Activated CD8-positive, alpha-beta T cell treated with anti-CD3 and anti-CD28 coated beads, Interleukin-2, amount 10 ng/mL, durations not matched to agents 7 days and 5 days (primary cell): ENCODE measurements at regions not wholly inside any gene's neighbourhood (a gene's known extent, or its start where the extent isn't known, plus 50 kb on each side); places are given as distances from the start of the nearest gene placed in this dataset.

ENCODE experiments used
- ATAC-seq: fragments of 150-1000 bp; cut with Tn5 transposase; one replicate; pipeline ENCODE4 v1.10.0; 2021; ENCODE audit warnings: moderate library complexity
- CTCF ChIA-PET: fragments of 350-600 bp; sonication (Branson Sonifier 250); formaldehyde crosslinking; loops from one replicate; lab custom pipeline; 2021; ENCODE audit warnings: antibody characterized with exemption; lab: Charles Lee
- POLR2A ChIA-PET: fragments of 350-600 bp; sonication (Branson Sonifier 250); formaldehyde crosslinking; loops from one replicate; lab custom pipeline; 2021; ENCODE audit warnings: antibody characterized with exemption; lab: Charles Lee
- DNase-seq: peaks from one replicate; pipeline ENCODE4 v3.0.0-alpha.2; 2020
- H3K27ac Mint-ChIP-seq: one replicate; pipeline ENCODE4 v1.8.0; 2021; ENCODE audit warnings: mild to moderate bottlenecking, mixed read lengths
- H3K27me3 Mint-ChIP-seq: one replicate; pipeline ENCODE4 v1.8.0; 2021; ENCODE audit warnings: low read depth, mixed read lengths
- H3K36me3 Mint-ChIP-seq: one replicate; pipeline ENCODE4 v1.8.0; 2021; ENCODE audit warnings: low read depth, mixed read lengths
- H3K4me1 Mint-ChIP-seq: one replicate; pipeline ENCODE4 v1.8.0; 2021; ENCODE audit warnings: low read depth, mixed read lengths
- H3K4me3 Mint-ChIP-seq: one replicate; pipeline ENCODE4 v1.8.0; 2021; ENCODE audit warnings: mild to moderate bottlenecking, mixed read lengths
- H3K9me3 Mint-ChIP-seq: one replicate; pipeline ENCODE4 v1.8.0; 2022; ENCODE audit warnings: mixed read lengths; ENCODE audit not compliant: insufficient read depth

- no peaks in the 10 kb centered on the region for H3K36me3 Mint-ChIP-seq
- CTCF ChIA-PET: no interaction called here
- no peak overlapping the region for H3K27ac Mint-ChIP-seq
- no peaks in the 10 kb centered on the region for H3K27me3 Mint-ChIP-seq
- POLR2A ChIA-PET: no interaction called here
- H3K4me3 Mint-ChIP-seq: no peak overlapping the region
- DNase-seq (no peak), ATAC-seq (no peak)
- H3K4me1 Mint-ChIP-seq: peaks cover 1% of the 10 kb centered on the region
- no peaks in the 10 kb centered on the region for H3K9me3 Mint-ChIP-seq
These were observed 107.0 kb upstream of the PRICKLE1 start for GRCh38 chr12:42696406-42697149.

GRCh38 chr12:42695490-42695995 lies 106.0 kb upstream of the PRICKLE1 start:
- Mint-ChIP-seq H3K27ac (no peak overlapping the region), H3K36me3 (no peaks in the 10 kb centered on the region), H3K4me1 (peaks cover 1% of the 10 kb centered on the region), H3K4me3 (no peak overlapping the region), H3K27me3 (no peaks in the 10 kb centered on the region), H3K9me3 (no peaks in the 10 kb centered on the region)
- ATAC-seq (no peak), DNase-seq (no peak)
- POLR2A ChIA-PET: no interaction called here
- CTCF ChIA-PET: no interaction called here

DNA sequence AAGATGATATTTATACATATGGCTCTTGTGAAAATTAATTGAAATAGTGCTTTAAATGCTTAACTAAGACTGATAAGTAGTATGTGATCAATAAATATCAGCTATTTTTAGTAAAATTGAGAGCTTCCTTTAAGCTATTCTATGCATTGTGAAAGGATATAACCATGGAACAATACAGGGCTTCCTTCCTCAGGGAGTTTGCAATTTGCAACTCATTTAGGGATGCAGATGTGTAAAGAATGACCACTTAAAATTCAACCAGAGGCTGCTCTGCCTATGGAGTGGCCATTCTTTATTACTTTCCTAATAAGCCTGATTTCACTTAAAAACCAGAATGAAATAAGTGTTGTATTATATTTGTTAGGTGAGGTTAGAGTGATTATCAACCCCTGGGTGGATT lies 103.2 kb upstream of the PRICKLE1 start:
- no peak overlapping the region for H3K4me3 Mint-ChIP-seq
- H3K36me3 Mint-ChIP-seq: no peaks in the 10 kb centered on the region
- H3K27me3 Mint-ChIP-seq: no peaks in the 10 kb centered on the region
- peaks cover 1% of the 10 kb centered on the region for H3K4me1 Mint-ChIP-seq
- H3K9me3 Mint-ChIP-seq: no peaks in the 10 kb centered on the region
- no peak overlapping the region for H3K27ac Mint-ChIP-seq
- ChIA-PET POLR2A (no interaction called here), CTCF (no interaction called here)
- no peak for ATAC-seq
- no peak for DNase-seq

- no peaks in the 10 kb centered on the region for H3K36me3 Mint-ChIP-seq
- H3K4me3 Mint-ChIP-seq: no peak overlapping the region
- ATAC-seq: no peak
- ChIA-PET POLR2A (no interaction called here), CTCF (no interaction called here)
- H3K27me3 Mint-ChIP-seq: no peaks in the 10 kb centered on the region
- H3K4me1 Mint-ChIP-seq: peaks cover 1% of the 10 kb centered on the region
- no peak for DNase-seq
- H3K9me3 Mint-ChIP-seq: no peaks in the 10 kb centered on the region
- H3K27ac Mint-ChIP-seq: no peak overlapping the region
These were observed 102.5 kb upstream of the PRICKLE1 start for GRCh38 chr12:42691991-42692557.

- Mint-ChIP-seq H3K36me3 (no peaks in the 10 kb centered on the region), H3K27ac (no peak overlapping the region)
- CTCF ChIA-PET: no interaction called here
These were observed 100.7 kb upstream of the PRICKLE1 start for GRCh38 chr12:42690264-42690663.

GRCh38 chr12:42689699-42690098 lies 100.2 kb upstream of the PRICKLE1 start:
- Mint-ChIP-seq H3K9me3 (no peaks in the 10 kb centered on the region), H3K4me3 (no peak overlapping the region), H3K27me3 (no peaks in the 10 kb centered on the region), H3K4me1 (no peaks in the 10 kb centered on the region), H3K27ac (no peak overlapping the region), H3K36me3 (no peaks in the 10 kb centered on the region)
- DNase-seq (no peak), ATAC-seq (no peak)
- CTCF ChIA-PET: no interaction called here
- POLR2A ChIA-PET: no interaction called here

More at GRCh38 chr12:42690264-42690663, 100.7 kb upstream of the PRICKLE1 start:
- ATAC-seq (no peak), DNase-seq (no peak)
- peaks cover under 1% of the 10 kb centered on the region for H3K4me1 Mint-ChIP-seq
- H3K27me3 Mint-ChIP-seq: no peaks in the 10 kb centered on the region
- POLR2A ChIA-PET: no interaction called here
- no peaks in the 10 kb centered on the region for H3K9me3 Mint-ChIP-seq
- H3K4me3 Mint-ChIP-seq: no peak overlapping the region

- ChIA-PET CTCF (no interaction called here), POLR2A (no interaction called here)
- no peaks in the 10 kb centered on the region for H3K9me3 Mint-ChIP-seq
- ATAC-seq: no peak
- no peaks in the 10 kb centered on the region for H3K27me3 Mint-ChIP-seq
- H3K27ac Mint-ChIP-seq: no peak overlapping the region
- H3K4me3 Mint-ChIP-seq: no peak overlapping the region
- DNase-seq: no peak
- no peaks in the 10 kb centered on the region for H3K4me1 Mint-ChIP-seq
- H3K36me3 Mint-ChIP-seq: no peaks in the 10 kb centered on the region
These were observed 97.1 kb upstream of the PRICKLE1 start for GRCh38 chr12:42686514-42687172.

GRCh38 chr12:42684802-42685071 lies 95.2 kb upstream of the PRICKLE1 start:
- Mint-ChIP-seq H3K4me3 (no peak overlapping the region), H3K9me3 (no peaks in the 10 kb centered on the region), H3K27ac (no peak overlapping the region), H3K4me1 (no peaks in the 10 kb centered on the region), H3K27me3 (no peaks in the 10 kb centered on the region), H3K36me3 (no peaks in the 10 kb centered on the region)
- ChIA-PET POLR2A (no interaction called here), CTCF (no interaction called here)
- ATAC-seq (no peak), DNase-seq (no peak)

- no peaks in the 10 kb centered on the region for H3K27me3 Mint-ChIP-seq
- H3K4me3 Mint-ChIP-seq: no peak overlapping the region
- DNase-seq (no peak), ATAC-seq (no peak)
- H3K36me3 Mint-ChIP-seq: no peaks in the 10 kb centered on the region
- POLR2A ChIA-PET: no interaction called here
- no peak overlapping the region for H3K27ac Mint-ChIP-seq
- H3K4me1 Mint-ChIP-seq: no peaks in the 10 kb centered on the region
- no peaks in the 10 kb centered on the region for H3K9me3 Mint-ChIP-seq
- CTCF ChIA-PET: no interaction called here
These were observed 94.6 kb upstream of the PRICKLE1 start for GRCh38 chr12:42683933-42684801.

- Mint-ChIP-seq H3K27me3 (no peaks in the 10 kb centered on the region), H3K9me3 (no peaks in the 10 kb centered on the region), H3K27ac (no peak overlapping the region), H3K4me3 (no peak overlapping the region), H3K36me3 (no peaks in the 10 kb centered on the region), H3K4me1 (no peaks in the 10 kb centered on the region)
- DNase-seq (no peak), ATAC-seq (no peak)
- ChIA-PET POLR2A (no interaction called here), CTCF (no interaction called here)
These were observed 93.7 kb upstream of the PRICKLE1 start for GRCh38 chr12:42683266-42683665.

GRCh38 chr12:42679466-42679865 lies 89.9 kb upstream of the PRICKLE1 start:
- no peaks in the 10 kb centered on the region for H3K36me3 Mint-ChIP-seq
- H3K27ac Mint-ChIP-seq: no peak overlapping the region
- DNase-seq (no peak), ATAC-seq (no peak)
- no peaks in the 10 kb centered on the region for H3K9me3 Mint-ChIP-seq
- no peak overlapping the region for H3K4me3 Mint-ChIP-seq
- no peaks in the 10 kb centered on the region for H3K4me1 Mint-ChIP-seq
- CTCF ChIA-PET: no interaction called here
- POLR2A ChIA-PET: no interaction called here
- H3K27me3 Mint-ChIP-seq: no peaks in the 10 kb centered on the region

DNA sequence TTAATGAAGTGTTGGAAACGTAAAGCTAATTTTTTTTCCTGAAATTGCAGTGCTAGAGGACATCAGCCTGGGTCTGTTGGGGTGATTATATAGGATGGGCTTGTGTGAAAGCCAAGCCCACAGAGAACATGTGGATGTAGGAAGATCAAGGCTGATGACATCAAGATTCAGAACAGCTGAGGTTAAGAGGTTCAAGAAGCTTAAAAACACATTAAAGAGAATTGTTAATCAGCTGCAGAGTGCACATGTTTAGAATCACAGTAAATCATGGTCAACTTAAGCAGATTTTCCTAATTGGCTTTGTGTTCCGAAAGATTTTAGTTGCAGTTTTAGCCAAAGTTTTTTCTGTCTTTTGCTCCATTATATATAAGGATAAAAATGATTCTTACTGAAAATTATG lies 87.9 kb upstream of the PRICKLE1 start:
- H3K36me3 Mint-ChIP-seq: no peaks in the 10 kb centered on the region
- no peak overlapping the region for H3K4me3 Mint-ChIP-seq
- H3K4me1 Mint-ChIP-seq: no peaks in the 10 kb centered on the region
- CTCF ChIA-PET: no interaction called here
- H3K27me3 Mint-ChIP-seq: no peaks in the 10 kb centered on the region
- POLR2A ChIA-PET: no interaction called here
- H3K27ac Mint-ChIP-seq: no peak overlapping the region
- ATAC-seq (no peak), DNase-seq (no peak)
- no peaks in the 10 kb centered on the region for H3K9me3 Mint-ChIP-seq
